HepG2 (cell line): ENCODE measurements at regions not wholly inside any gene's neighbourhood (a gene's known extent, or its start where the extent isn't known, plus 50 kb on each side); places are given as distances from the start of the nearest gene placed in this dataset.

Experiments
- EED ChIP-seq: sonication (generic); formaldehyde crosslinking; IDR thresholded peaks from 2 replicates; pipeline ENCODE4 v1.5.0; 2020; ENCODE audit warnings: mild to moderate bottlenecking, missing genetic modification reagents
- ZNF230 ChIP-seq: sonication (generic); formaldehyde crosslinking; IDR thresholded peaks from 2 replicates; pipeline ENCODE4 v1.4.0; 2020; ENCODE audit warnings: mild to moderate bottlenecking, missing genetic modification reagents
- TF ChIP-seq, protein P1 (sequence below): sonication (generic); formaldehyde crosslinking; IDR thresholded peaks from 2 replicates; pipeline ENCODE4 v1.4.0; 2020; ENCODE audit warnings: missing genetic modification reagents, mild to moderate bottlenecking, borderline replicate concordance
- TF ChIP-seq, protein P2 (sequence below): sonication (generic); formaldehyde crosslinking; IDR thresholded peaks from 2 replicates; pipeline ENCODE4 v1.5.1; 2020; ENCODE audit warnings: mild to moderate bottlenecking, missing genetic modification reagents, borderline replicate concordance

DNA sequence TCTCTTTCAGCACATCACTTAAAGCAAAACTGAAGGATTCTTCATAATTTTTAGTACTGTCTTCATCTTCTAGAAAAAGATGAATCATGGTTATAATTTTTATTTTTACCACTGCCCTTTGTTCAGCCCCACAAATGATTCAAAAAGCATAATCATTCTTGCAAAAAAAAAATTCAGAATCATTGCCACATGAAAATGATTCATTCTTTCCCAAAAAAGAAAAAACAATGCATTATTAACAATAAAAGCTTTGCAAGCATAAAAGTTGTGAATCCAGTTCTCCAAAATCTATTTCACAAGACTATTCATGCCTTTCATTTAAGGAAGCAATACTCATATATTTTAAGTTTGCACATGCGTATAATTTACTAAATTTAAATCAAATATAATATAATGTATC lies 204.8 kb downstream of the RBM43 start (continued):
- TF ChIP-seq, protein P1, sequence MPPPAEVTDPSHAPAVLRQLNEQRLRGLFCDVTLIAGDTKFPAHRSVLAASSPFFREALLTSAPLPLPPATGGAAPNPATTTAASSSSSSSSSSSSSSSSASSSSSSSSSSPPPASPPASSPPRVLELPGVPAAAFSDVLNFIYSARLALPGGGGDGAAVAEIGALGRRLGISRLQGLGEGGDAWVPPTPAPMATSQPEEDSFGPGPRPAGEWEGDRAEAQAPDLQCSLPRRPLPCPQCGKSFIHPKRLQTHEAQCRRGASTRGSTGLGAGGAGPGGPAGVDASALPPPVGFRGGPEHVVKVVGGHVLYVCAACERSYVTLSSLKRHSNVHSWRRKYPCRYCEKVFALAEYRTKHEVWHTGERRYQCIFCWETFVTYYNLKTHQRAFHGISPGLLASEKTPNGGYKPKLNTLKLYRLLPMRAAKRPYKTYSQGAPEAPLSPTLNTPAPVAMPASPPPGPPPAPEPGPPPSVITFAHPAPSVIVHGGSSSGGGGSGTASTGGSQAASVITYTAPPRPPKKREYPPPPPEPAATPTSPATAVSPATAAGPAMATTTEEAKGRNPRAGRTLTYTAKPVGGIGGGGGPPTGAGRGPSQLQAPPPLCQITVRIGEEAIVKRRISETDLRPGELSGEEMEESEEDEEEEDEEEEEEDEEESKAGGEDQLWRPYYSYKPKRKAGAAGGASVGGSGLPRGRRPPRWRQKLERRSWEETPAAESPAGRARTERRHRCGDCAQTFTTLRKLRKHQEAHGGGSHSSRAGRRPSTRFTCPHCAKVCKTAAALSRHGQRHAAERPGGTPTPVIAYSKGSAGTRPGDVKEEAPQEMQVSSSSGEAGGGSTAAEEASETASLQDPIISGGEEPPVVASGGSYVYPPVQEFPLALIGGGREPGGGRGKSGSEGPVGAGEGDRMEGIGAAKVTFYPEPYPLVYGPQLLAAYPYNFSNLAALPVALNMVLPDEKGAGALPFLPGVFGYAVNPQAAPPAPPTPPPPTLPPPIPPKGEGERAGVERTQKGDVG (CRISPR knock-in tag) = no peak
- TF ChIP-seq EED (CRISPR knock-in tag) (no peak), ZNF230 (CRISPR knock-in tag) (no peak)
- TF ChIP-seq, protein P2, sequence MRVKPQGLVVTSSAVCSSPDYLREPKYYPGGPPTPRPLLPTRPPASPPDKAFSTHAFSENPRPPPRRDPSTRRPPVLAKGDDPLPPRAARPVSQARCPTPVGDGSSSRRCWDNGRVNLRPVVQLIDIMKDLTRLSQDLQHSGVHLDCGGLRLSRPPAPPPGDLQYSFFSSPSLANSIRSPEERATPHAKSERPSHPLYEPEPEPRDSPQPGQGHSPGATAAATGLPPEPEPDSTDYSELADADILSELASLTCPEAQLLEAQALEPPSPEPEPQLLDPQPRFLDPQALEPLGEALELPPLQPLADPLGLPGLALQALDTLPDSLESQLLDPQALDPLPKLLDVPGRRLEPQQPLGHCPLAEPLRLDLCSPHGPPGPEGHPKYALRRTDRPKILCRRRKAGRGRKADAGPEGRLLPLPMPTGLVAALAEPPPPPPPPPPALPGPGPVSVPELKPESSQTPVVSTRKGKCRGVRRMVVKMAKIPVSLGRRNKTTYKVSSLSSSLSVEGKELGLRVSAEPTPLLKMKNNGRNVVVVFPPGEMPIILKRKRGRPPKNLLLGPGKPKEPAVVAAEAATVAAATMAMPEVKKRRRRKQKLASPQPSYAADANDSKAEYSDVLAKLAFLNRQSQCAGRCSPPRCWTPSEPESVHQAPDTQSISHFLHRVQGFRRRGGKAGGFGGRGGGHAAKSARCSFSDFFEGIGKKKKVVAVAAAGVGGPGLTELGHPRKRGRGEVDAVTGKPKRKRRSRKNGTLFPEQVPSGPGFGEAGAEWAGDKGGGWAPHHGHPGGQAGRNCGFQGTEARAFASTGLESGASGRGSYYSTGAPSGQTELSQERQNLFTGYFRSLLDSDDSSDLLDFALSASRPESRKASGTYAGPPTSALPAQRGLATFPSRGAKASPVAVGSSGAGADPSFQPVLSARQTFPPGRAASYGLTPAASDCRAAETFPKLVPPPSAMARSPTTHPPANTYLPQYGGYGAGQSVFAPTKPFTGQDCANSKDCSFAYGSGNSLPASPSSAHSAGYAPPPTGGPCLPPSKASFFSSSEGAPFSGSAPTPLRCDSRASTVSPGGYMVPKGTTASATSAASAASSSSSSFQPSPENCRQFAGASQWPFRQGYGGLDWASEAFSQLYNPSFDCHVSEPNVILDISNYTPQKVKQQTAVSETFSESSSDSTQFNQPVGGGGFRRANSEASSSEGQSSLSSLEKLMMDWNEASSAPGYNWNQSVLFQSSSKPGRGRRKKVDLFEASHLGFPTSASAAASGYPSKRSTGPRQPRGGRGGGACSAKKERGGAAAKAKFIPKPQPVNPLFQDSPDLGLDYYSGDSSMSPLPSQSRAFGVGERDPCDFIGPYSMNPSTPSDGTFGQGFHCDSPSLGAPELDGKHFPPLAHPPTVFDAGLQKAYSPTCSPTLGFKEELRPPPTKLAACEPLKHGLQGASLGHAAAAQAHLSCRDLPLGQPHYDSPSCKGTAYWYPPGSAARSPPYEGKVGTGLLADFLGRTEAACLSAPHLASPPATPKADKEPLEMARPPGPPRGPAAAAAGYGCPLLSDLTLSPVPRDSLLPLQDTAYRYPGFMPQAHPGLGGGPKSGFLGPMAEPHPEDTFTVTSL (CRISPR knock-in tag) = no peak
